GM21529 (cell line): ENCODE measurements at regions not wholly inside any gene's neighbourhood (a gene's known extent, or its start where the extent isn't known, plus 50 kb on each side); places are given as distances from the start of the nearest gene placed in this dataset.

Experiments used
- ATAC-seq: cut with Tn5 transposase; IDR thresholded peaks from one replicate; pipeline ENCODE4 v1.9.1; 2021; ENCODE audit not compliant: unreplicated experiment

DNA sequence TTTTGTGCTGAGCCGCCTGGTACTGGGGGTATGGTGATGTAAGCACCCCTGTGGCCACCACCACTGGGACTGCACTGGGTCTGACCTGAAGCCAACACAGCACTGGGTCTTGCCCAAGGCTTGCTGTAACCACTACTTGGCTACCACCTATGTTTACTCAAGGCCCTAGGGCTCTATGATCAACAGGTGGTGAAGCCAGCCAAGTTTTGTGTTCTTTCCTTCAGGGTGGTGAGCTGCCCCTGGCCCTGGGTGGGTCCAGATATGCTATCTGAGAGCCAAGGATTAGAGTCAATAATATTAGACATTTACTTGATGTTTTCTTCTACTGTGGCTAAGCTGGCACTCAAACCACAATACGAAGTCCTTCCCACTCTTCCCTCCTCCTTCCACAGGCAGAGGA lies 55.1 kb upstream of the PAGE4 start:
- ATAC-seq = no peak

DNA sequence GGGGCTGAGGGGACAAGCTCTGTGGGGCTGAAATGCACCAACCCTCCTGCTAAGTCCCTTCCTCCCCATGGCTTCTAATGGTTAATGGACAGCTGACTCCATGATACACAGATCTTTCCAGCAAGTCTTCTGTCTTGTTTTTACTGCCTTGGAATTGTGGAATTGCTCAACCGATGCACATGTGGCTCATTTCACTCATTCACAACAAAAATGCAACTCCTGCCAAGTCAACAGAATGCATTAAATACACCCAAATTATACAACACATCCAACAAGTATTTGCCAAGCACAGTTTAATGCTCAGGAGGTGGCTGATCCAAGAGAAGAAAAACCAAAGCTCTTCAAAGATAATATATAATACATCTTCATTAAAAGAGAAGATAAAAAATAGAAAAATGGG lies 61.9 kb upstream of the PAGE4 start:
- no peak for ATAC-seq

DNA sequence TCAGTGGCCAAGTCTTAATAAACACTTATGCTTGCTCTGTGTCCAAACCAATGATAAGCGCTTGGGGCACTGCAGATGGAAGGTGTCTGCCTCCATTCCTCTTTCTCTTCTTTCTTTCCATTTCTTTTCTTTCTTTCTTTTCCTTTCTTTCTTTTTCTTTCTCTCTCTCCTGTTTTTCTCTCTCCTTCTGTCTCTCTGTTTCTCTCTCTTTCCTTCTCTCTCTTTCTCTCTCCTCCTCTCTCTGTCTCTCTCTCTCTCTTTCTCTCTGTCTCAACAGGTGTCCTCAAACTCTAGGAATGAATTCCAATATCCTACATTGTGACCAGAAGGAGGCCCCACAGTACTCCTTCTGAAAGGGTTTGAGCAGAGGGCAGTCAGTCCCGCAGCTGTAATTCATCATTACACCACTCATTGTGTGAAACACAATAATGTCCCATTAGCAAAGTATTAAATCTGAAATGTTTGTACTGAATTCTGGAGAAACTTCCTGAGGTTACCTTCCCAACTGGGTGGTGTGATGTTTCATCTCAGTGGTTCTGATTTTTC lies 66.5 kb upstream of the PAGE1 start:
- ATAC-seq = no peak

DNA sequence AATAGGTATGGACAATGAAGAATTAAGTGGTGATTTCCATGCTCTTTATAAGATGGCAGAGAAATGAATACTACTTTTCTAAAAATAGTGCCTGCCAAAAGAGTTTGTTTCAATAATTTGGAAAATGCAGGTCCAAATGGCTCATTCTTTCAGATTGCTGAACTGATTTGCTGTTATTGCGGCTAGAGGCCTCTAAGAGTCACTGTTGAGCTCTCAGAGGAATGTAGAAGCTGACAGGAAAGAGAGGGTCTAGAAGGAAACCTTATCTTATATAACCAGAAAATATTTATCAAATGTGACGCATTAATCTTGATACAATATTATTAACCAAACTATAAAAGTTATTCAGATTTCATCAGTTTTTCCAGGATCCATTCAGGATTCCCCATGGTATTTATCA lies 65.7 kb upstream of the PAGE1 start:
- ATAC-seq = peak; percentile 47

DNA sequence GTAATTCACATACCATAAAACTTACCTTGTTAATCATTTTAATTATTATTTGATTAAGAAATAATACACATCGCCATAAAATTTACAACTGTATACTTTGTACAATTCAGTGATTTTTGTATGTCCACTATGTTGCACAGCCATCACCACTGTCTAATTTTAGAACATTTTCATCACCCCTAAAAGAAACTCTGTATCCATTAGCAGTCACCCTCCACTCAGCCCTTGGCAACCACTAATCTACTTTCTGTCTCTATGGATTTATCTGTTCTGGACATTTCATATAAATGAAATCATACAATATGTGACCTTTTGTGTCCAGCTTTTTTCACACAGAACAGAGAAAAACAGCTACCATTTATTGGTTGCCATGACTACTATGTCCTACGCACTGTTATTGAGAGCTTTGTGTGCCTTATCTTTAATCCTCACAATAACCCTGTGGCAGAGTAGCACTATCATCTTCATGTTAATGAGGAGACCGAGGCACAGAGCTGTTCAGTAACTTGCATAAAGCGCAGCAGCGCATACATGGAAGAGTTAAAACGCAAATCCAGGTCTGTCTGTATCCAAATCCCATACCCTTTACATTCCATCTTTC lies 64.6 kb upstream of the PAGE1 start:
- ATAC-seq = no peak

DNA sequence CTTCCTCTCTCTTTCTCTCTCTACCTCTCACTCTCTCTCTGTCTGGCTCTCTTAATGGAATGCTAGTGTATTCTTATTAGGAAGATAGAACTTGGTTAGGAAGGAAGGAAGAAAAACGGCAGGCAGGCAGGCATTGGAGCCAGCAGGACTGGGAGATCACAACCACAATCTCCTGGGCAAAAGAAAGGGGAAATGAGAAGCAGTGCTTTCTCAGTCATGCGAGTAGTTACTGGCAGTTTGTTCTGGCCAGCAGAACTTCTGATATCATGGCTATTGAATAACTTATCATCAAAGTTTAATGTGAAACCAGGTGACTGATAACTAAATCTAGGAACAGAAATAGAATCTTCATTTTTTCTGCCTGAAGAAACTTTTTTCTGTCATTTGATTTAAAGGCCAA lies 60.9 kb upstream of the PAGE1 start:
- ATAC-seq = no peak

DNA sequence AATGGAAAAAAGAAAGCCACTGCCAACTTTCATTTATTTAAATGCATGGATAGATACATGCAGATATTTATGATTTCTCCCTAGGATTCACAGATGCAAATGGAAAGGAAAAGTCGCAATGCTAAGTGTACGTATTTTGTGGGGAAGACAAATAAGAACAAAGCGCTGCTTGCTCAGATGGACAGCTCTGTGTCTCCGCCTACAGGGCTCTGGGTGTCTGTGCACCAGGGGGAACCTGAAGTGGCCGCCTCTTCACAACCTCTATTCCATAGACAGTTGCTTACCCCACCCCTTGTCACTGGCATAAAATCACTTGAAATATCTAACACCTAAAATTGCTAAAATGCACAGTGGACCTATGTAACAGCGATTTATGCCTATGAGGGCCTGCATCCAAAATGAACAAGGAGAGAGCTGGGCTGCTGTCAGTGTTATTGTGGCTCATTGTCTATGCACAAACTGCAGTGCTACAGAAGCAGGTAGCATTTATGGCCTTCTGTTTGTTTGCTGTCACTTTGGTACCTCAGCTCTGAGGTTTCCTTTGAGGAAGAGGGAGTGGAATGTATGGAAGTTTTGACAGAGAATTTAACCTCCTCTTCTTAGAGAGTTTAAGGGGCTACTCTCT lies 58.6 kb upstream of the PAGE1 start:
- no peak for ATAC-seq

DNA sequence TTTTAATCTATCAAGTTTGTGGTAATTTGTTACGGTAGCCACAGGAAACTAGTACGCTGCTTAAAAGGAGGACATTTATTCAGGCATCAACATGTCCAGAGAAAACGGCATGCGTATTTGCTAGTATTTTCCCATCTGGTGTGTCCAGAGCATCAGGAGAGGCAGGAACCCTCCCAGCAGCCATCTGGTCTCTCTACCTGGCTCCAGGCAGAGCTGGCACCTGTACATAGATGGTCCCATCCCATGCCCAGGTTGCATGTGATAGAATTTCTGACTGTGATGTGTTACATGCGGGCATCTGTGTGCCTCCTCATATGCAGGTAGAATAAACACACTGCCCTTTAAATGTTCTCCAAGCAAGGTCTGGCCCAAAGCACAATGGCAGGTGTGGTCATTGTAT lies 57.9 kb upstream of the PAGE1 start:
- no peak for ATAC-seq

DNA sequence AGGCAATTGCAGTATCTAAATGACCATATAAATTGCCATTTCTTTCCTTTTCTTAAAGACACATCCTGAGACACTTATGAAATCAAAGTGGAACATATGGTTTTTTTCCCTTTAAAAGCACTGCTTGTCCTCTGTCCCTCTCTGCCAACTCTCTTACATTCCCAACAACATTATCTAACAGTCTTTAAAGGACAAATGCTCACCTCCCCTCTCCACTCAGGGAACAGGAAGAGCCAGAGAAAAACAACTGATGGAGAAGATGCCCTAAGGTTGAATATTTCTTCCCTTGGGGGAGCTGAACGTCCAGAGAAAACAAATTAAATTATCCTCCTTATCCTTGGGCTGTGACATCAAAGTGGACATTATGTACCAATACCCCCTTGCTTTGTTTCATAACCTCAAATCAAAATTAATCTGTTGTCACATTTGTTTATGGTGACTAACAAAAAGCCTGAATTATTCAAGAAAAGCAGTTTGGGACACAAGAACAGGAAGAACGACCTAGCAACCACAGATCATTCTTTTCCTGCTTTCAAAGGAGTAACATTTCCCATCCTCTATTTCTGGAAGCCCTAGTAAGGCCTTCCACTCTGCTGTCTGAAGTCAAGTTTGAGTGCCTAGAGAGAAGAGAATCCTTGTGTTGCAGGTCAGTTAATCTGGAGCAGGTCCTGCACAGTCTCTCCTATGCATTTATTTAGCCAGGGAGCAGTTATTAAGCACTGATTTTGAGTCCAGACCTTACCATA lies 52.6 kb upstream of the PAGE1 start:
- ATAC-seq = no peak

DNA sequence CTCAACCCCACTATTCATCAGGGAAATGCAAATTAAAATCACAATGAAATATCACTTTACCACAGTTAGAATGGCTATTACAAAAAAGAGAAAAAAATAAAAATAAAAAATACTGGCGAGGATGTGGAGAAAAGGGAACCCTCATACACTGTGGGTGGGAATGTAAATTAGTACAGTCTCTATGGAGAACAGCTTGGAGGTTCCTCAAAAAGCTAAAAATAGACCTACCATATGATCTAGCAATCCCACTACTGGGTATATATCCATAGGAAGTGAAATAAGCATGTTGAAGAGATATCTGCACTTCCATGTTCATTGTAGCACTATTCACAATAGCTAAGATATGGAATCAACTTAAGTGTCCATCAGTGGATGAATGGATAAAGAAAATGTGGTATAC lies 50.5 kb upstream of the PAGE1 start:
- ATAC-seq = no peak
